HepG2 (cell line): ENCODE measurements at regions not wholly inside any gene's neighbourhood (a gene's known extent, or its start where the extent isn't known, plus 50 kb on each side); places are given as distances from the start of the nearest gene placed in this dataset.

Experiments used
- ATAC-seq: fragments of 200-7000 bp; cut with Tn5 transposase; 3 replicates; pipeline ENCODE4 v1.9.1; 2020; ENCODE audit warnings: mild to moderate bottlenecking, moderate library complexity
- BruUV-seq: library from RNA; stranded (reverse); fragments of 400-500 nt; replicated peaks from 2 replicates; lab custom pipeline; 2021; lab: Mats Ljungman, UMichigan
- CTCF ChIA-PET: fragments of 300-600 bp; formaldehyde crosslinking; extraction: SDS; loops from one replicate; lab custom pipeline; 2021; ENCODE audit warnings: low total read pairs, inconsistent platforms, low intra/inter-chr PET ratio; lab: Yijun Ruan, JAX
- POLR2A ChIA-PET: fragments of 350-600 bp; sonication (Branson Sonifier 250); formaldehyde crosslinking; loops from one replicate; lab custom pipeline; 2020; ENCODE audit warnings: antibody characterized with exemption, inconsistent platforms; lab: Yijun Ruan, JAX
- DNase-seq: peaks from one replicate; pipeline ENCODE4 v3.0.0-alpha.2; 2015; ENCODE audit warnings: low spot score
- FAIRE-seq: peaks from 3 replicates; lab custom pipeline; 2011; peaks lifted over from hg19 to GRCh38; lab: Jason Lieb, UNC
- H2AFZ ChIP-seq: one replicate; pipeline ENCODE4 v1.6.1; 2011; ENCODE audit warnings: low read length, inconsistent platforms
- H3K27ac ChIP-seq: fragments of 300-600 bp; 3 replicates; pipeline ENCODE4 v1.8.0; 2011; ENCODE audit warnings: mixed run types, mild to moderate bottlenecking, mixed read lengths, low read length, inconsistent platforms; ENCODE audit not compliant: insufficient read depth; ENCODE audit errors: extremely low read length
- H3K27me3 ChIP-seq, 2 experiments: fragments of 200-600 bp in 1 of 2; 2 replicates in 1 of 2; 3 replicates in 1 of 2; pipeline versions ENCODE4 v1.6.0 to v1.8.0; 2011; ENCODE audit warnings: low read length in 2 of 2, mild to moderate bottlenecking in 2 of 2, moderate library complexity in 2 of 2, inconsistent platforms in 1 of 2; ENCODE audit not compliant: insufficient read depth in 2 of 2, control insufficient read depth in 1 of 2
- H3K36me3 ChIP-seq, 2 experiments: fragments of 200-600 bp in 1 of 2; replicated peaks in 1 of 2; 2 replicates in 1 of 2; 3 replicates in 1 of 2; pipeline versions ENCODE4 v1.5.1 to v1.8.0; 2011; ENCODE audit warnings: low read length in 2 of 2, inconsistent platforms in 1 of 2; ENCODE audit not compliant: insufficient read depth in 2 of 2, control insufficient read depth in 1 of 2
- H3K4me1 ChIP-seq: 2 replicates; pipeline ENCODE4 v1.5.1; 2012; ENCODE audit warnings: low read length, inconsistent platforms; ENCODE audit not compliant: insufficient read depth
- H3K4me2 ChIP-seq: 2 replicates; pipeline ENCODE4 v1.6.0; 2011; ENCODE audit warnings: low read depth, low read length, inconsistent platforms
- H3K4me3 ChIP-seq, 3 experiments: fragments of 200-600 bp in 1 of 3; sonication (generic), shearing (Covaris generic) in 1 of 3; replicated peaks in 1 of 3; 2 replicates each; pipeline ENCODE4 v1.5.1; 2011 to 2016; ENCODE audit warnings: low read length in 3 of 3, inconsistent platforms in 2 of 3, low read depth in 2 of 3, mild to moderate bottlenecking in 2 of 3, control low read depth in 1 of 3, mixed read lengths in 1 of 3; ENCODE audit not compliant: insufficient read depth in 1 of 3
- H3K79me2 ChIP-seq: one replicate; pipeline ENCODE4 v1.6.1; 2011; ENCODE audit warnings: low read length, inconsistent platforms; ENCODE audit not compliant: insufficient read depth
- H3K9ac ChIP-seq: 2 replicates; pipeline ENCODE4 v1.6.0; 2011; ENCODE audit warnings: mild to moderate bottlenecking, low read depth, low read length, inconsistent platforms; ENCODE audit not compliant: insufficient read depth
- H3K9me3 ChIP-seq: 2 replicates; pipeline ENCODE4 v1.5.1; 2012; ENCODE audit warnings: mild to moderate bottlenecking, low read length
- H4K20me1 ChIP-seq: 2 replicates; pipeline ENCODE4 v1.6.0; 2011; ENCODE audit warnings: inconsistent platforms, mild to moderate bottlenecking, low read length, moderate library complexity; ENCODE audit not compliant: insufficient read depth
- CSRNP2 ChIP-seq: sonication (generic); formaldehyde crosslinking; conservative IDR thresholded peaks from 2 replicates; pipeline ENCODE4 v1.8.0; 2022; ENCODE audit warnings: low read depth, missing genetic modification reagents
- FUBP1 ChIP-seq: sonication (generic); formaldehyde crosslinking; IDR thresholded peaks from 2 replicates; pipeline ENCODE4 v1.5.1; 2020; ENCODE audit warnings: missing genetic modification reagents, mild to moderate bottlenecking, borderline replicate concordance
- HHEX ChIP-seq: IDR thresholded peaks from 2 replicates; pipeline ENCODE4 v1.6.1; 2016; ENCODE audit warnings: control low read depth
- RNF2 ChIP-seq: fragments of 450-650 bp; conservative IDR thresholded peaks from 2 replicates; pipeline ENCODE4 v1.6.1; 2016; ENCODE audit warnings: low read depth
- ZNF598 ChIP-seq: sonication (generic); formaldehyde crosslinking; IDR thresholded peaks from 2 replicates; pipeline ENCODE4 v1.5.1; 2020; ENCODE audit warnings: mild to moderate bottlenecking, missing genetic modification reagents, borderline replicate concordance
- ZNF639 ChIP-seq: conservative IDR thresholded peaks from 2 replicates; pipeline ENCODE4 v1.6.1; 2018; ENCODE audit warnings: missing genetic modification reagents
- in situ Hi-C: cut with HindIII; loops from 2 replicates; pipeline ENCODE4 v1.10.0; 2017; ENCODE audit warnings: low pct_unique_long_range_greater_than_20kb; ENCODE audit not compliant: extremely low pct_ligation_motif_present
- intact Hi-C: fragments of 100-400 bp; cut with micrococcal nuclease; formaldehyde crosslinking; loops from one replicate; pipeline ENCODE4 v1.10.0; 2022; ENCODE audit not compliant: unreplicated experiment

GRCh38 chr6:98485593-98485992 lies 348.8 kb upstream of the POU3F2 start:
- ATAC-seq, result no peak
- ChIA-PET CTCF (no interaction called here), POLR2A (no interaction called here)
- DNase-seq, result no peak
- in situ Hi-C loops (no loop called here), intact Hi-C loops (no loop called here)
- H3K36me3 ChIP-seq, result no peaks in the 10 kb centered on the region
- no peaks in the 10 kb centered on the region for H4K20me1 ChIP-seq
- no peak for FAIRE-seq
- no peak overlapping the region for H3K27ac ChIP-seq
- no peaks in the 10 kb centered on the region for H3K79me2 ChIP-seq
- BruUV-seq, result no TSS peak
- H2AFZ ChIP-seq, result no peak overlapping the region
- no peak for TF ChIP-seq HHEX (CRISPR knock-in tag)
- no peak for TF ChIP-seq CSRNP2 (CRISPR knock-in tag)
- no peak for TF ChIP-seq ZNF598
- TF ChIP-seq ZNF639, result no peak
- no peak for TF ChIP-seq RNF2
- TF ChIP-seq FUBP1, result no peak
- H3K4me1 ChIP-seq, result no peaks in the 10 kb centered on the region
- H3K9me3 ChIP-seq, result no peaks in the 10 kb centered on the region
- H3K27me3 ChIP-seq, result no peaks in the 10 kb centered on the region
- H3K9ac ChIP-seq, result no peak overlapping the region
- H3K4me3 ChIP-seq, result no peak overlapping the region
- no peak overlapping the region for H3K4me2 ChIP-seq
